ES-I3 (cell line): ENCODE measurements at regions not wholly inside any gene's neighbourhood (a gene's known extent, or its start where the extent isn't known, plus 50 kb on each side); places are given as distances from the start of the nearest gene placed in this dataset.

Source experiments
- H3K36me3 ChIP-seq: 2 replicates; pipeline ENCODE4 v1.6.1; 2013; ENCODE audit warnings: mild to moderate bottlenecking, low read length, control low read depth, moderate library complexity; ENCODE audit not compliant: insufficient read depth
- H3K4me1 ChIP-seq: 2 replicates; pipeline ENCODE4 v1.6.1; 2013; ENCODE audit warnings: mild to moderate bottlenecking, control low read depth, low read length; ENCODE audit not compliant: insufficient read depth
- H3K9ac ChIP-seq: 2 replicates; pipeline ENCODE4 v1.6.1; 2013; ENCODE audit warnings: low read depth, mild to moderate bottlenecking, low read length, moderate library complexity
- H3K9me3 ChIP-seq: 2 replicates; pipeline ENCODE4 v1.6.1; 2013; ENCODE audit warnings: mild to moderate bottlenecking, low read length, moderate library complexity; ENCODE audit not compliant: control insufficient read depth, insufficient read depth

DNA sequence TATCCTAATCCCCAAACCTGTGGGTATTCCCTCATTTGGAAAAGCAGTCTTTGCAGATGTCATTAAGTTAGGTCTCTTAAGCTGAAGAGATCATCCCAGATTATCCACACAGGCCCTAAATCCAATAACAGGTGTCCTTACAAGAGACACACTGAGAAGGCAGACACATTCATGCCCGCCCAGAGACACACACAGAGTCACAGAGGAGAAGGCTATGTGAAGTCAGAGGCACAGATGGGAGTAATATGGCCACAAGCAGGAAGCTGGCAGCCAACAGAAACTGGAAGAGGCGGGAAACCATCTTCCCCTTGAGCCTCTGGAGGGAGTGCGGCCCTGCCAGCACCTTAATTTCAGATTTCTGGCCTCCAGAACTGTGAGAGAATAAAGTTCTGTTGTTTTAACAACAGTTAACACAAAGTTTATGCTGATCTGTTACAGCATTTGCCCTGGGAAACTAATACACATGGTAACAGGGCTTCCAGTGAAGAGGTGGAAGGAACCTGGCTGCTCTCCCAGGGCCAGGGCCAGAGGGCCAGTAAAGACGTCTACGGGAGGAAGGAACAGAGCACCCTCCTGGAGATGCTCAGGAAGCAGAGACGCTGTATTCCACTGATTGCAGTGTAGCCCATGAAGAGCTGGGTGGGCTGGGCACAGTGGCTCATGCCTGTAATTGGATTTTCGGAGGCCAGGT is 217.5 kb downstream of the GLI2 start:
- Histone ChIP-seq H3K36me3 (peaks cover 8% of the 10 kb centered on the region), H3K4me1 (no peaks in the 10 kb centered on the region; the same call in 1 of the 2 replicates), H3K9me3 (no peaks in the 10 kb centered on the region), H3K9ac (no peak overlapping the region)

GRCh38 chr2:120953843-120954584 is 218.3 kb downstream of the GLI2 start:
- Histone ChIP-seq H3K9ac (no peak overlapping the region), H3K4me1 (no peaks in the 10 kb centered on the region; the same call in 1 of the 2 replicates), H3K9me3 (no peaks in the 10 kb centered on the region), H3K36me3 (peaks cover 8% of the 10 kb centered on the region)

GRCh38 chr2:120954939-120955338 is 219.3 kb downstream of the GLI2 start:
- Histone ChIP-seq H3K36me3 (peaks cover 8% of the 10 kb centered on the region), H3K9ac (no peak overlapping the region), H3K4me1 (no peaks in the 10 kb centered on the region; the same call in 1 of the 2 replicates), H3K9me3 (no peaks in the 10 kb centered on the region)

DNA sequence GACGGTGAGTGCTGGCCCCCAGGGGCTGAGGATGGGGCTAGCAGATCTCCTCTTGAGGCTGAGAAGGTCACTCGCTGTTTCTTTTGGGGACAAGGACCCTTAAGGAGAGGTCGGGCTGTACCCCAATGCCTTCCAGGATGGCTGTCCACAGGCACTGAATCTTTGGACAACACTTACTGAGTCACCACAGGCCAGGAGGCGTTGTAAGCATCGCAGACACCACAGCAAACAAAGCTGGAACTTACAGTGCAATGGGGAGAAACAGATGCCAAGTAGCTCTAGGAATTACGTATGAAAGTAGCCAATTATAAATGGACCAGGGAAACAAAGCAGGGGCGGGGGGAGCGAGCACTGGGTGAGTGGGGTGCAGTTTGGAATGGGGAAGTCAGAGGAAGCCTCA is 219.8 kb downstream of the GLI2 start:
- Histone ChIP-seq H3K4me1 (no peaks in the 10 kb centered on the region; the same call in 1 of the 2 replicates), H3K36me3 (peaks cover 8% of the 10 kb centered on the region), H3K9ac (no peak overlapping the region), H3K9me3 (no peaks in the 10 kb centered on the region)

GRCh38 chr2:120956486-120957156 is 221.0 kb downstream of the GLI2 start:
- peaks cover 8% of the 10 kb centered on the region for H3K36me3 ChIP-seq
- no peaks in the 10 kb centered on the region; the same call in 1 of the 2 replicates for H3K4me1 ChIP-seq
- H3K9me3 ChIP-seq: no peaks in the 10 kb centered on the region
- no peak overlapping the region for H3K9ac ChIP-seq

- Histone ChIP-seq H3K36me3 (peaks cover 8% of the 10 kb centered on the region), H3K4me1 (no peaks in the 10 kb centered on the region), H3K9me3 (no peaks in the 10 kb centered on the region), H3K9ac (no peak overlapping the region)
Observed at GRCh38 chr2:120957905-120958304, 222.2 kb downstream of the GLI2 start.

GRCh38 chr2:120958623-120959366 is 223.1 kb downstream of the GLI2 start:
- H3K9ac ChIP-seq: no peak overlapping the region
- no peaks in the 10 kb centered on the region for H3K9me3 ChIP-seq
- H3K4me1 ChIP-seq: no peaks in the 10 kb centered on the region; the same call in 1 of the 2 replicates
- H3K36me3 ChIP-seq: peaks cover 8% of the 10 kb centered on the region

- Histone ChIP-seq H3K36me3 (peaks cover 8% of the 10 kb centered on the region), H3K4me1 (no peaks in the 10 kb centered on the region; the same call in 1 of the 2 replicates), H3K9me3 (no peaks in the 10 kb centered on the region), H3K9ac (no peak overlapping the region)
Observed at GRCh38 chr2:120959426-120959825, 223.8 kb downstream of the GLI2 start.

DNA sequence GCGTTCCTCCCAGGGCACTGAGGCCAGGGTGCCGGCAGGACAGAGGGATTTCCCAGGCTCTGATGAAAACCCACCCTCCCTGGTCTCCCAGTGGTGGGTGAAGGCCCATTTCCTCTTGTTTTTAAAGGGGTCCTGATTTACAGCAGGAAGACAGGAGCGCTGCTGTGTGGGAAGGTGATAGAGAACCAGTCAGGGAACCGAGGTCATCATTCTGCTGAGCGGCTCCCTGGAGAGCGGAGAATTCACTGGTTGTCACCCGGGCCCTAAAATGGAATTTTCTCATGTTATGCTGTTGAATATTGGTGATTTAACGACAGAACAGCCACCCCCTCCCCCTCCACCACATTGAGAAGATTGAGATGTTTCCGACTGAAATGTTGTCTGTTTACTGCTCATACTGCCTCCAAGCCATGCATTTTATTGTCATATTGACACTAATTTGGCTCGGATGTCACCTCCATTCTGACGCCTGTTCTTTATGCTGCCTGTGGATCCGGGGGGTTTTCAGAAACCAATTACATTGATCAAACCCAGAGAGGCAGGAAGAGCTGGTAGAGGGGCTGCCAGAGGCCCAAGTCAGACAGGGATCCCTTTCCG is 225.2 kb downstream of the GLI2 start:
- H3K4me1 ChIP-seq: no peaks in the 10 kb centered on the region; the same call in 1 of the 2 replicates
- peaks cover 8% of the 10 kb centered on the region for H3K36me3 ChIP-seq
- H3K9me3 ChIP-seq: no peaks in the 10 kb centered on the region
- H3K9ac ChIP-seq: no peak overlapping the region

DNA sequence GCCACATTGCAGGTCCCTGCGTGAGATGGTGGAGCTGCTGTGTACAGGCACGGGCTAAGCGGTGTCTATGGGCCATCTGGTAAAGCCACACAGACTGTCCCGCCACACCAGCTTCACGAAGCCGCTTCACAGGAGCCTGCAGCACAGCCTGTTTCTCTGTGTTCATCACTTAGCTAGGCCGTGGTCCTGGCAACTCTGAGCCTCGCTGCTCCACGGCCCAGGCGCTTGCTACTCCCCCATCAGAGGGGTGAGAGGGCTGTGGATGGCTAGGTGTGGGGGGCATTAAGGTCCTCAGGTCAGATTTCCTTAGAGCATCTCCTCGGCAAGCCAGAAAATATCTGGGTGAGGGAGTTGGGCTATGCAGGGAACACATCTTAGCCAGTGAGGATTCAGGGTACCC is 225.7 kb downstream of the GLI2 start:
- Histone ChIP-seq H3K9me3 (no peaks in the 10 kb centered on the region), H3K4me1 (no peaks in the 10 kb centered on the region; the same call in 1 of the 2 replicates), H3K9ac (no peak overlapping the region), H3K36me3 (peaks cover 5% of the 10 kb centered on the region)

DNA sequence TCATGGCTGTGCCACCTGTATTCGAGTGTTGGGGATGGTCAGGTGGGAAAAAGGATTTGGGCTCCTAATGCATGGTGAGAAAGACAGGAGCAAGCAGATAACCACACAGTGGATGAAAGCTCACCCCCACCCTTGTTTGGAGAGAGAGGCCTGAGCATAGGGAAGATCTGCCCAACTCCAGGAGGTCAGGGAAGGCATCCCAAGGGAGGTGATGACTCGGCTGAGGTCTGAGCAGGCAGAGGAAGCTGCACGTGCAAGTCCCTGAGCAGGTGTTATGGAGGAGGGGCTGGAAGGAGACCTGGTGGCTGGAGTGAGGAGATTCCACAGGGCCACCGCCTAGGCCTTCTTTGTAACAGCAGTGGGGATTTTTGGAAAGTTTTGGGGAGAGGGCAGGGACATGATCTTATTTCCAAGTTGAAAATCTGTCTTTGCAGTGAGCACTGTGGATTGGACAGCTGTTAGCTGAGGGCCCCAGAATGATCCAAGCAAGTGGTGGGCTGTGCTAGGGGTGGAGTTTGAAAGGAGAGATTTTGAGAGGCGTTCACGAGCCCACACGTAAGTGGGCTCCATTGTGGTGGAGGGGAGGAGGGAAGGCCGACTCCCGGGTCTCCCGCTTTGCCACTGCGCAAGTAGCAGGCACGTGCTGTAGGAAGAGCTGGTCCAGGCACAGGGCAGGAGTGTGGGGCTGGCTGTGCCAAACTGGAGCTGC is 228.5 kb downstream of the GLI2 start:
- Histone ChIP-seq H3K4me1 (no peaks in the 10 kb centered on the region; the same call in 1 of the 2 replicates), H3K9me3 (no peaks in the 10 kb centered on the region; the same call in 1 of the 2 replicates), H3K36me3 (peaks cover 5% of the 10 kb centered on the region; the same call in 1 of the 2 replicates), H3K9ac (no peak overlapping the region)

DNA sequence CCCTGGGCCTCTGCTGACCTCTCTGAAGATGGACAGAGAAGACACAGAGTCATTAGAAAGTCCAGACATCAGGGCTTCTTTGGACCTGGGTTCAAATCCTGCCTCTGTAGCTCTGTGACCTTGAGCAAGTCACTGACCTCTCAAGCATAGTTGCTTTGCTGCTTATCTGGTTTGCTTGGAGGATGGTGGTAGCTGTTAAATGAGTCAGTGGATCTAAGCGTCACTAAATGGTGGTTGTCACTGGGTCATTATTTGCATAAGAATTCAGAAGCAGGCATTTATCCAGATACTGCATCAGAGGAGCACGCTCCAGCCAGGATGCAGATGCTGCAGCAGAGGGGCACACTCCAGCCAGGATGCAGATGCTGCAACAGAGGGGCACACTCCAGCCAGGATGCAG is 229.2 kb downstream of the GLI2 start:
- no peaks in the 10 kb centered on the region; the same call in 1 of the 2 replicates for H3K9me3 ChIP-seq
- H3K9ac ChIP-seq: no peak overlapping the region
- H3K4me1 ChIP-seq: no peaks in the 10 kb centered on the region; the same call in 1 of the 2 replicates
- H3K36me3 ChIP-seq: peaks cover 8% of the 10 kb centered on the region; the same call in 1 of the 2 replicates
